Anterior cingulate cortex (tissue), 58 donors: ENCODE measurements at regions not wholly inside any gene's neighbourhood (a gene's known extent, or its start where the extent isn't known, plus 50 kb on each side); places are given as distances from the start of the nearest gene placed in this dataset.
"Not testable (repeated sequence)": the region's sequence is repeated elsewhere in the genome, so short reads cannot be mapped to it uniquely, and the experiment has no call there.

Source experiments
- DNase-seq, 58 donors: peaks; one replicate each; lab custom pipeline; 2025; lab: John Stamatoyannopoulos, UW

GRCh38 chr11:110856340-110856739, 144.1 kb upstream of the ARHGAP20 start:
- no peak for DNase-seq

GRCh38 chr11:110855191-110855590, 143.0 kb upstream of the ARHGAP20 start:
- no peak for DNase-seq

GRCh38 chr11:110852921-110853490, 140.8 kb upstream of the ARHGAP20 start:
- DNase-seq = no peak

GRCh38 chr11:110850846-110851245, 138.6 kb upstream of the ARHGAP20 start:
- no peak for DNase-seq

- not testable (repeated sequence) for DNase-seq
Observed at GRCh38 chr11:110843053-110843452, 130.8 kb upstream of the ARHGAP20 start.

DNA sequence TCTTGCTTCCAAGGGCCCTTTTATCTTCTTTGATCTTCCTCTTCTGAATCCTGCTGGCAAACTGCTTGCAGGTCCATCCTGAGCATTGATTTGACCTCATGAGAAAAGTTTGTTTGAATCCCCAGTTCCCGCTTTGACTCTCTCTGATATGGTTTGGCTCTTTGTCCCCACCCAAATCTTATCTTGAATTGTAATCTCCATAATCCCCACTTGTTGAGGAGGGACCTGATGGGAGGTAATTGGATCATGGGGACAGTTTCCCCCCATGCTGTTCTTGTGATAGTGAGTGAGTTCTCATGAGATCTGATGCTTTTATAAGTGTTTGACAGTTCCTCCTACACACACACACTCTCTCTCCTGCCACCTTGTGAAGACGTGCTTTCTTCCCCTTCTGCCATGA, 126.6 kb upstream of the ARHGAP20 start:
- DNase-seq = no peak

DNA sequence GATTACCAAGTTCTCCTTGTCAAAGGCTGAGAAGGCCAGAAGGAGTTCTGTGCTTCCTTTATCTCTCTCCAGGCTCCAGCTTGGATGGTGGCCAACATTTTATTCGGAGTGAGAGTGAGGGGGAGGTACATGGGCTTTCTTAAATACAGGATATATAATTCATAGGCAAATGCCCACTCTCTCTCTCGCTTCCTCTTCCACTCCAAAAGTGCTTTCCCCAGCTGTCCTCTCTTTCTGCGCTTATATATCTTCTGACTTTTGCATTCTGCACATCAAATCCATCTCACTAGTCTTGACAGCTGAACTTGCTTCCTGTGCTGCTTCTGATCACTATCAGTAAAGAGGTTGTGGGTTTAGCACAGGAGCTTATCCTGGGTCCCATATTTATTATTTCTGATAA, 125.4 kb upstream of the ARHGAP20 start:
- peak in 1 of 58 donors; percentile 0 for DNase-seq

GRCh38 chr11:110835106-110835505, 122.9 kb upstream of the ARHGAP20 start:
- DNase-seq = no peak

DNA sequence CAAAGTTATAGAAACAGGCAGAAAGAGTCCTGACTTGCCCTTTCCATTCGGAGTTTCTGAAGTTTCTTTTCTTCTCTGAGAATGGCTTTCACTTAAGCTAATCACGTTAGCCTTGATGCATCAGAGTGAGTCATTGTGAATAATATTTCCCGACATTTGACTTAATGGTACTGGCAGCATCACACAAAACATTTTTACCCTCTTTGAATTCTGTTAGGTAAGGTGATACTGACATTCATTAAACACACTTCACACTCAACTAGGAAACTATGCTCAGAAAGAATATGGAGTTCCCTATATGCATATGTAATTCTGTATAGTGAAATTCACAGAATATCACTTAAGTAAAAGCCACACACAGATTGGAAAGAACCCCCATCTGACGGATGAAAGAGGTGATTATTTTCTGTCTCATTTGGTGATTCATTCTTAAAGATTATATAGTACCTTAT, 120.8 kb upstream of the ARHGAP20 start:
- DNase-seq = no peak

- DNase-seq = no peak
Observed at GRCh38 chr11:110832539-110832938, 120.3 kb upstream of the ARHGAP20 start.

DNA sequence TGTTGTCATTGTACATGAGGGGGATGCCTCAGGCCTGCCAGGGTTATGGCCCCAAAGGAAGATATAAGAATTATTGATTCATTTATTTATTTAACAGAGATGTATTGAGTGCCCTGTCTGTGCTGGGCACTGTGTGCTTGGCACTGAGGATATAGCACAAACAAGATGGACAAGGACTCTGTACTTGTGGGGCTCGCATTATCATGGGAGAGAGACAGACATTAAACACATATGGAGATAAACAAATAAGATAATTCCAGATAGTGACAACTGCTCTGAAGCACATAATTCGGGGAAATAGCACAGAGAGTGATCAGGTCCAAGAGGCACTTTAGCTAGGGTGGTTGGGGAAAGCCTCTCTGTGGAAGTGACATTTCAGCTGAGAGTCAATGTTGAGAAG, 119.8 kb upstream of the ARHGAP20 start:
- no peak for DNase-seq

DNA sequence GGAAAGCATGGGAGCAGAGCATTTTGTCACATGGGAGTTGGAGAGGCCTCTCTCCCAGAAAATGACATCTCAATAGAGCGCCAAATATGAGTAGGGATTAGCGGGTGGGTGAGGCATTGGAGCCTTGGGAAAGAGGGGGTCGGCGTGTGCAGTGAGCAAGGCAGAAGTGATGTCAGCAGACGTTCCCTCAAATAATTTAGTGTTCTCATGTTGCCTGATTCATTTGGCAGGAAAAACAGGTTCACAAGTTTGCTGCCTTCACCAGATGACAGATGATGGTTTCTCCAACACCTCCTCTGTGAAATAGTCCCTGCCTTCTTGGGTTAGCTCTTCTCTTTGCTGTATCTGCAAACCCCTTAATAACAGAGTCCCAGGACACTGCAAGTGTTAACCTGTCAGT, 118.5 kb upstream of the ARHGAP20 start:
- DNase-seq = no peak

- DNase-seq = no peak
Observed at GRCh38 chr11:110830344-110830743, 118.1 kb upstream of the ARHGAP20 start.

GRCh38 chr11:110829873-110830272, 117.6 kb upstream of the ARHGAP20 start:
- DNase-seq = no peak

GRCh38 chr11:110828086-110828485, 115.8 kb upstream of the ARHGAP20 start:
- DNase-seq = no peak

DNA sequence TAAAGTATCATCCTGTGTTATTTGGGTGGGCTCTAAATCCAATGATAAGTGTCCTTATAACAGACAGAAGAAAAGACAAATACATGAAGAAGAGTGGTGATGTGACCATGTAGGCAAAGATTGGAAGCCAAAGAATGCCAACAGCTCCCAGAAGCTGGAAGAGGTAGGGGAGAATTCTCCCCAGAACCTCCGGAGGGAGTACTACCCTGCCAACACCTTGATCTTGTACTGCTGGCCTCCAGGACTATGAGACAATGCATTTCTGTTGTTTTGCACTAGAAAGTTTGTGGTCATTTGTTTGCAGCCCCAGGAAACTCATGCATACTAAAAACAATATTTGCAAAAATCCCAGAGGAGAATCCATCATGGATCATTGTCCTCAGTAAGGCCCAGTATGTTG, 115.0 kb upstream of the ARHGAP20 start:
- DNase-seq = no peak

- no peak for DNase-seq
Observed at GRCh38 chr11:110824912-110825620, 112.8 kb upstream of the ARHGAP20 start.

DNA sequence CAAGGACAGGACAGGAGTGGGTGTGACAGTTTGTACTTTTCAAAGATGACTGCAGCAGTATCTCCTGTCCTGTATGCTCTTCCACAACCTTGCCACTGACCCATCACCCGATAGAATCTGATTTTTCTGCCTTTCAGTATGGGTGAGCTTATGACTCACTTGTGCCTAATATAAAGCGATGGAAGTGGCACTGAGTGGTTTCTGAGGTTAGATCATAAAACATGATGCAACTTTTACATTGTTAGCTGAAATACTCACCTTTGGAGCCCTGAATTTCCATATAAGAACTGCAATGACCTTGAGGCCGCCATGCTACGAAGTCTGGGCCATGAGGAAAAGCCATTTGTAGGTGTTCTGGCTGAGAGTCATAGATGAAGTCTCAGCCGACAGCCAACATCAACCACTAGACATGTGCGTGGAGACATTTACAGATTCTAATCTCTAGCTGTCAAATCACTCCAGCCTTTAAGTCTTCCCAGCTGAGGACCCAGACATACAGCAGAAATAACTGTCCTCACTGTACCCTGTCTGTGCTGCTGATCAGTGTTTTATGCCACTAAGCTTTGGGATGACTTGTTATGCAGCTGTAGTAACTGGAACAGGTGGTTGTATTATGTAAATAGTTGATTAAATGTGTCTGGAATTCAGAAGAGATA, 105.9 kb upstream of the ARHGAP20 start:
- no peak for DNase-seq

DNA sequence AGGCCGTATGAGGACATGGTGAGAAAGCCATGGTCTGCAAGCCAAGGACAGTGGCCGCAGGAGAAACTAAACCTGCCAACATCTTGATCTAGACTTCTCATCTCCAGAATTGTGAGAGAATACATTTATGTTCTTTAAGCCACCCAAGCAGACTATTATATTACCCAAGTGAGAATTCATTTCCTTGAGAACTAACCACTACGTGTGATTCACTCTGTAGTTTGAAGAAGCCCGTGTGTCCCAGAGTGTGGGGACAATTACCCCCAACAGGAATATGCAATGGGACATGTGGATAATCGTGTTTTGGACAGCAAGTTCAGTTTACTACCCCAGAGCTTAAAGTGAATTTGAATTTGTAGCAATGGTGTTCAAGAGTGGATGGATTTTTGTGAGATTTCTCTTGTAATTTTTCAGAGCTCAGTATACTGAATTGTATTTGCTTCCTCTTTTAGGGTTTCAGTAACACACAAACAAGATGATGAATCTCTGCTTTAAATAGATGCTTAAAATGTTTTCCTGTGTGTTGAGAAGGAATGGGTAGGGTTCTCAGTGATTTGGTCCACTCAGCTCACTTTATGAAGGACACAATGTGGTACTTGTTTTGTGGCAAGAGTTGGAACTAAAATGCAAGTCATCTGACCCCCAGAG, 100.0 kb upstream of the ARHGAP20 start:
- DNase-seq = no peak

- no peak for DNase-seq
Observed at GRCh38 chr11:110809417-110810199, 97.4 kb upstream of the ARHGAP20 start.

DNA sequence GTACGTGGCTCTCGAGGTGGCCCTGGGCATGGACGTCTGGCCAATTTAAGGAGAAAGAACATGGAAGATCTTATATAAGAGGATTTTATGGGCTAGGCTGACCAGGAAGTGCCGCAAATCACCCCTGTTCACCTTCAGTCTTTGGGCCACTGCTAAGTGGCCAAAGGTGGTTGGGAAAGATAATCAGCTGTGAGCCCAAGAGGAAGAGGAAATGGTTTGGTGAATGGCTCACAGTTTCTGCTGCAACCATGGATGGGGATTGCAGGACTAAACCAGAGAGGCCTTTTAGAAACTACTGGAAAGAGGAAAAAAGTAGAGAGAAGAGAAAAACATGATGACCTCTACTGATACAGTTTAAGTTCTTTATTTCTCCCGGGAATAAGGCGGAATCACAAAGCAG, 96.0 kb upstream of the ARHGAP20 start:
- DNase-seq = no peak
